NCI-H1048 (cell line): ENCODE measurements at regions not wholly inside any gene's neighbourhood (a gene's known extent, or its start where the extent isn't known, plus 50 kb on each side); places are given as distances from the start of the nearest gene placed in this dataset.

Experiments
- DNase-seq: peaks from one replicate; lab custom pipeline; 2025; lab: John Stamatoyannopoulos, UW

- DNase-seq: no peak
These were observed 112.8 kb downstream of the SAMD5 start for GRCh38 chr6:147621263-147621662.

GRCh38 chr6:147621961-147622360 lies 113.5 kb downstream of the SAMD5 start:
- no peak for DNase-seq

GRCh38 chr6:147624946-147625515 lies 116.5 kb downstream of the SAMD5 start:
- no peak for DNase-seq

- DNase-seq: no peak
These were observed 117.5 kb downstream of the SAMD5 start for GRCh38 chr6:147625946-147626345.

GRCh38 chr6:147627411-147627810 lies 118.9 kb downstream of the SAMD5 start:
- DNase-seq: no peak

GRCh38 chr6:147633191-147633590 lies 124.7 kb downstream of the SAMD5 start:
- peak; percentile 41 for DNase-seq

- no peak for DNase-seq
These were observed 129.2 kb downstream of the SAMD5 start for GRCh38 chr6:147637620-147638195.

- DNase-seq: no peak
These were observed 130.8 kb downstream of the SAMD5 start for GRCh38 chr6:147639279-147639678.

- no peak for DNase-seq
These were observed 132.1 kb downstream of the SAMD5 start for GRCh38 chr6:147640606-147641005.

- no peak for DNase-seq
These were observed 133.0 kb downstream of the SAMD5 start for GRCh38 chr6:147641511-147641910.

GRCh38 chr6:147642458-147642857 lies 134.0 kb downstream of the SAMD5 start:
- no peak for DNase-seq

GRCh38 chr6:147643341-147644200 lies 135.1 kb downstream of the SAMD5 start:
- peak; percentile 73 for DNase-seq

- DNase-seq: no peak
These were observed 140.4 kb downstream of the SAMD5 start for GRCh38 chr6:147648916-147649315.

- no peak for DNase-seq
These were observed 143.0 kb downstream of the SAMD5 start for GRCh38 chr6:147651249-147652063.

GRCh38 chr6:147653631-147654030 lies 145.1 kb downstream of the SAMD5 start:
- no peak for DNase-seq

- no peak for DNase-seq
These were observed 145.8 kb downstream of the SAMD5 start for GRCh38 chr6:147654103-147654845.

GRCh38 chr6:147660334-147661311 lies 152.1 kb downstream of the SAMD5 start:
- no peak for DNase-seq

- DNase-seq: no peak
These were observed 154.2 kb downstream of the SAMD5 start for GRCh38 chr6:147662646-147663045.

GRCh38 chr6:147664092-147664491 lies 155.6 kb downstream of the SAMD5 start:
- no peak for DNase-seq

GRCh38 chr6:147666255-147666654 lies 157.8 kb downstream of the SAMD5 start:
- no peak for DNase-seq
